Tibial nerve (tissue), 4 donors: ENCODE measurements at regions not wholly inside any gene's neighbourhood (a gene's known extent, or its start where the extent isn't known, plus 50 kb on each side); places are given as distances from the start of the nearest gene placed in this dataset.

Experiments
- DNase-seq, 2 donors: peaks; one replicate each; pipeline ENCODE4 v3.0.0-alpha.2; 2019; ENCODE audit warnings: low spot score in 2 of 2
- H3K27ac ChIP-seq, 4 donors: fragments of 200-600 bp; sonication (generic) in 3 of 4; one replicate each; pipeline ENCODE4 v1.5.1; 2017 to 2019; ENCODE audit warnings: mild to moderate bottlenecking in 1 of 4
- H3K27me3 ChIP-seq, 2 donors: fragments of 200-600 bp; sonication (generic) in 1 of 2; one replicate each; pipeline versions ENCODE4 v1.5.1 to v1.6.0; 2017 to 2019
- H3K36me3 ChIP-seq, 3 donors: fragments of 200-600 bp; sonication (generic); one replicate each; pipeline ENCODE4 v1.5.1; 2018 to 2019
- H3K4me1 ChIP-seq, 4 donors: fragments of 200-600 bp; sonication (generic) in 3 of 4; one replicate each; pipeline ENCODE4 v1.5.1; 2017 to 2019
- H3K4me3 ChIP-seq, 4 donors: fragments of 200-600 bp; sonication (generic) in 3 of 4; one replicate each; pipeline ENCODE4 v1.5.1; 2017 to 2019; ENCODE audit warnings: mild to moderate bottlenecking in 1 of 4, moderate library complexity in 1 of 4
- H3K9me3 ChIP-seq, 4 donors: fragments of 200-600 bp; sonication (generic) in 3 of 4; one replicate each; pipeline ENCODE4 v1.5.1; 2017 to 2019
- CTCF ChIP-seq, 5 experiments: fragments of 200-600 bp in 3 of 5; fragments of 450-650 bp in 2 of 5; sonication (generic) in 3 of 5; IDR thresholded peaks; one replicate each; pipeline ENCODE4 v1.5.1; 2016 to 2019; ENCODE audit warnings: antibody characterized with exemption in 5 of 5, mild to moderate bottlenecking in 3 of 5, moderate library complexity in 2 of 5
- EP300 ChIP-seq, 2 donors: sonication (generic); formaldehyde crosslinking; IDR thresholded peaks; one replicate each; pipeline ENCODE4 v1.6.1; 2017; ENCODE audit warnings: antibody characterized with exemption in 2 of 2, mild to moderate bottlenecking in 1 of 2
- POLR2A ChIP-seq, 2 donors: fragments of 450-650 bp; IDR thresholded peaks; one replicate each; pipeline ENCODE4 v1.6.1; 2017; ENCODE audit warnings: antibody characterized with exemption in 2 of 2, mild to moderate bottlenecking in 2 of 2, moderate library complexity in 2 of 2
- WGBS, 2 donors: methylation state at CpG; one replicate each; pipeline ENCODE4 v1.1.5; 2018; 5-methylcytosine and 5-hydroxymethylcytosine counted together

GRCh38 chr10:4488904-4489303, 337.1 kb upstream of the AKR1E2 start:
- no peak overlapping the region for H3K27ac ChIP-seq
- DNase-seq = no peak
- no peak overlapping the region for H3K4me3 ChIP-seq
- 10 to 14% methylated on average over 1 of the region's 1 CpG for WGBS, 2 donors
- no peaks in the 10 kb centered on the region for H3K27me3 ChIP-seq
- H3K4me1 ChIP-seq = no peaks in the 10 kb centered on the region
- TF ChIP-seq POLR2A (IDR thresholded peaks at IDR 0.05) = no peak
- TF ChIP-seq CTCF (IDR thresholded peaks at IDR 0.05) = no peak
- no peak for TF ChIP-seq EP300 (IDR thresholded peaks at IDR 0.05)
- H3K36me3 ChIP-seq = no peaks in the 10 kb centered on the region
- H3K9me3 ChIP-seq = no peaks in the 10 kb centered on the region

- Histone ChIP-seq H3K27me3 (no peaks in the 10 kb centered on the region), H3K27ac (no peak overlapping the region), H3K4me3 (no peak overlapping the region), H3K4me1 (no peaks in the 10 kb centered on the region), H3K36me3 (no peaks in the 10 kb centered on the region), H3K9me3 (no peaks in the 10 kb centered on the region)
- 91% methylated on average over 3 of the region's 3 CpGs for WGBS, 2 donors
- no peak for DNase-seq
- no peak for TF ChIP-seq EP300 (IDR thresholded peaks at IDR 0.05)
- TF ChIP-seq POLR2A (IDR thresholded peaks at IDR 0.05) = no peak
- TF ChIP-seq CTCF (IDR thresholded peaks at IDR 0.05) = no peak
Observed at GRCh38 chr10:4485636-4486035, 340.4 kb upstream of the AKR1E2 start.

- no peak overlapping the region for H3K27ac ChIP-seq
- no peaks in the 10 kb centered on the region for H3K27me3 ChIP-seq
- TF ChIP-seq EP300 (IDR thresholded peaks at IDR 0.05) = no peak
- no peak for TF ChIP-seq POLR2A (IDR thresholded peaks at IDR 0.05)
- TF ChIP-seq CTCF (IDR thresholded peaks at IDR 0.05) = no peak
- H3K4me1 ChIP-seq = peaks cover 0 to 3% (median 0%) of the 10 kb centered on the region in 4 donors
- H3K4me3 ChIP-seq = no peak overlapping the region
- no peak for DNase-seq
- 45 to 53% methylated on average over 4 of the region's 4 CpGs for WGBS, 2 donors
- H3K36me3 ChIP-seq = no peaks in the 10 kb centered on the region
- no peaks in the 10 kb centered on the region for H3K9me3 ChIP-seq
Observed at GRCh38 chr10:4483811-4484210, 342.2 kb upstream of the AKR1E2 start.

GRCh38 chr10:4482659-4483058, 343.3 kb upstream of the AKR1E2 start:
- H3K36me3 ChIP-seq = no peaks in the 10 kb centered on the region
- no peak overlapping the region for H3K4me3 ChIP-seq
- no peaks in the 10 kb centered on the region for H3K9me3 ChIP-seq
- no peak overlapping the region for H3K27ac ChIP-seq
- TF ChIP-seq EP300 (IDR thresholded peaks at IDR 0.05) = no peak
- TF ChIP-seq CTCF (IDR thresholded peaks at IDR 0.05) = no peak
- TF ChIP-seq POLR2A (IDR thresholded peaks at IDR 0.05) = no peak
- no peak for DNase-seq
- H3K27me3 ChIP-seq = no peaks in the 10 kb centered on the region
- peaks cover 0 to 3% (median 0%) of the 10 kb centered on the region in 4 donors for H3K4me1 ChIP-seq

- Histone ChIP-seq H3K4me1 (peaks cover 0 to 3% (median 0%) of the 10 kb centered on the region in 4 donors), H3K4me3 (no peak overlapping the region), H3K27me3 (no peaks in the 10 kb centered on the region), H3K36me3 (no peaks in the 10 kb centered on the region), H3K27ac (no peak overlapping the region), H3K9me3 (no peaks in the 10 kb centered on the region)
- TF ChIP-seq CTCF (IDR thresholded peaks at IDR 0.05) = no peak
- TF ChIP-seq POLR2A (IDR thresholded peaks at IDR 0.05) = no peak
- no peak for TF ChIP-seq EP300 (IDR thresholded peaks at IDR 0.05)
- no peak for DNase-seq
Observed at GRCh38 chr10:4481192-4481591, 344.8 kb upstream of the AKR1E2 start.
